Erythroblast (primary cell): ENCODE measurements at regions not wholly inside any gene's neighbourhood (a gene's known extent, or its start where the extent isn't known, plus 50 kb on each side); places are given as distances from the start of the nearest gene placed in this dataset.

Experiments
- GATA1 ChIP-seq: IDR thresholded peaks from 2 replicates; pipeline ENCODE4 v1.6.1; 2011; ENCODE audit warnings: low read depth, mild to moderate bottlenecking, control low read depth, low read length, moderate library complexity
- POLR2A ChIP-seq: IDR thresholded peaks from 2 replicates; pipeline ENCODE4 v1.6.1; 2011; ENCODE audit warnings: mild to moderate bottlenecking, low read length

- TF ChIP-seq POLR2A (no peak), GATA1 (no peak)
Measured at GRCh38 chr20:58043236-58044140, 185.0 kb downstream of the ANKRD60 start.
